Left lung (tissue), 4 donors: ENCODE measurements at regions not wholly inside any gene's neighbourhood (a gene's known extent, or its start where the extent isn't known, plus 50 kb on each side); places are given as distances from the start of the nearest gene placed in this dataset.
"Not testable (repeated sequence)": the region's sequence is repeated elsewhere in the genome, so short reads cannot be mapped to it uniquely, and the experiment has no call there.

Source experiments
- ATAC-seq: fragments of 200-7000 bp; cut with Tn5 transposase; one replicate; pipeline ENCODE4 v1.9.1; 2020; ENCODE audit warnings: moderate library complexity
- DNase-seq, 4 donors: peaks; one replicate each; pipeline ENCODE4 v3.0.0-alpha.2; 2013 to 2020
- H3K27ac ChIP-seq, 2 donors: fragments of 200-600 bp; sonication (generic) in 1 of 2; one replicate each; pipeline versions ENCODE4 v1.5.0 to v1.8.0; 2020 to 2021
- H3K27me3 ChIP-seq, 2 donors: fragments of 200-600 bp; sonication (generic) in 1 of 2; one replicate each; pipeline versions ENCODE4 v1.5.0 to v1.8.0; 2020 to 2021
- H3K36me3 ChIP-seq, 2 donors: fragments of 200-600 bp; sonication (generic) in 1 of 2; one replicate each; pipeline versions ENCODE4 v1.5.0 to v1.8.0; 2020 to 2021
- H3K4me1 ChIP-seq, 2 donors: fragments of 200-600 bp; one replicate each; pipeline ENCODE4 v1.8.0; 2021
- H3K4me3 ChIP-seq, 2 donors: fragments of 200-600 bp; sonication (generic) in 1 of 2; one replicate each; pipeline versions ENCODE4 v1.5.0 to v1.8.0; 2020 to 2021; ENCODE audit warnings: mild to moderate bottlenecking in 1 of 2
- H3K9me3 ChIP-seq, 2 donors: fragments of 200-600 bp; sonication (generic) in 1 of 2; one replicate each; pipeline versions ENCODE4 v1.5.0 to v1.8.0; 2020 to 2021
- intact Hi-C, 2 donors: fragments of 100-400 bp; cut with DNase I; formaldehyde crosslinking; loops; one replicate each; pipeline versions ENCODE4 v1.11.2 to v1.14.2; 2022
- TF ChIP-seq, protein P1 (sequence below), 2 donors: fragments of 200-600 bp; sonication (generic) in 1 of 2; IDR thresholded peaks; one replicate each; pipeline versions ENCODE4 v1.5.0 to v1.8.0; 2021; ENCODE audit warnings: antibody characterized with exemption in 2 of 2
- donor health status: DM: no; HTN: yes; CAD: no.
- donor health status: DM: no; HTN: no; CAD: no.

DNA sequence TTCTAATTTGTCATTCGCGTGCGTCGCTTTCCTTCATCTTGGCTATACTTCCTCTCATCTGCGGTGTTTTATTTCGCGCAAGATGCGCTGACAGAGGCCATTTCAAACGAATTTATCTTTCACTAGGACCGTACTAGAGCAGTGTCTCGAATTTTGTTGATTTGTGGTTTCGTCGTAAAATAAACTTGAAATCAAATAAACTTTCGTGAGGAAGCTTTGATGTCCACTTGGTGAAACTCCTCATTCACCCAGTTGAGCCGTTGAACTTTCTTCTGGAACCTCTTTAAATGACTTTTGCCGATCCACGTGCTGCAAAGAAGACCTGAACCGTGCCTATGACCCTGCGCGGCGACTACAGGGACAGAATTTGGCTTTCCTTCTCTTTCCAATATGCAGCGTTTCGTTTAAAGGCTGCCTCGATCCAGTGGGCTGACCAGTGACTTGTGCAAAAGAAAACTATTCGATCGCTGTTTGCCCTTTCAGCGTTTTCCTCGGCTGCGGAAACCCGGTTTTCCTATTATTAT is 163.9 kb upstream of the PPP1R3A start:
- Histone ChIP-seq H3K36me3 (no peaks in the 10 kb centered on the region), H3K9me3 (no peaks in the 10 kb centered on the region), H3K27me3 (peaks cover 25 to 99% of the 10 kb centered on the region in 2 donors), H3K4me1 (peaks cover 0 to 35% of the 10 kb centered on the region in 2 donors), H3K4me3 (peak overlapping the region; percentile 14 to 24), H3K27ac (no peak overlapping the region)
- no peak for ATAC-seq
- DNase-seq = peak in 2 of 4 donors; percentile 44
- TF ChIP-seq, protein P1, sequence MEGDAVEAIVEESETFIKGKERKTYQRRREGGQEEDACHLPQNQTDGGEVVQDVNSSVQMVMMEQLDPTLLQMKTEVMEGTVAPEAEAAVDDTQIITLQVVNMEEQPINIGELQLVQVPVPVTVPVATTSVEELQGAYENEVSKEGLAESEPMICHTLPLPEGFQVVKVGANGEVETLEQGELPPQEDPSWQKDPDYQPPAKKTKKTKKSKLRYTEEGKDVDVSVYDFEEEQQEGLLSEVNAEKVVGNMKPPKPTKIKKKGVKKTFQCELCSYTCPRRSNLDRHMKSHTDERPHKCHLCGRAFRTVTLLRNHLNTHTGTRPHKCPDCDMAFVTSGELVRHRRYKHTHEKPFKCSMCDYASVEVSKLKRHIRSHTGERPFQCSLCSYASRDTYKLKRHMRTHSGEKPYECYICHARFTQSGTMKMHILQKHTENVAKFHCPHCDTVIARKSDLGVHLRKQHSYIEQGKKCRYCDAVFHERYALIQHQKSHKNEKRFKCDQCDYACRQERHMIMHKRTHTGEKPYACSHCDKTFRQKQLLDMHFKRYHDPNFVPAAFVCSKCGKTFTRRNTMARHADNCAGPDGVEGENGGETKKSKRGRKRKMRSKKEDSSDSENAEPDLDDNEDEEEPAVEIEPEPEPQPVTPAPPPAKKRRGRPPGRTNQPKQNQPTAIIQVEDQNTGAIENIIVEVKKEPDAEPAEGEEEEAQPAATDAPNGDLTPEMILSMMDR (IDR thresholded peaks at IDR 0.05) = no peak
- intact Hi-C loops = no loop called here

DNA sequence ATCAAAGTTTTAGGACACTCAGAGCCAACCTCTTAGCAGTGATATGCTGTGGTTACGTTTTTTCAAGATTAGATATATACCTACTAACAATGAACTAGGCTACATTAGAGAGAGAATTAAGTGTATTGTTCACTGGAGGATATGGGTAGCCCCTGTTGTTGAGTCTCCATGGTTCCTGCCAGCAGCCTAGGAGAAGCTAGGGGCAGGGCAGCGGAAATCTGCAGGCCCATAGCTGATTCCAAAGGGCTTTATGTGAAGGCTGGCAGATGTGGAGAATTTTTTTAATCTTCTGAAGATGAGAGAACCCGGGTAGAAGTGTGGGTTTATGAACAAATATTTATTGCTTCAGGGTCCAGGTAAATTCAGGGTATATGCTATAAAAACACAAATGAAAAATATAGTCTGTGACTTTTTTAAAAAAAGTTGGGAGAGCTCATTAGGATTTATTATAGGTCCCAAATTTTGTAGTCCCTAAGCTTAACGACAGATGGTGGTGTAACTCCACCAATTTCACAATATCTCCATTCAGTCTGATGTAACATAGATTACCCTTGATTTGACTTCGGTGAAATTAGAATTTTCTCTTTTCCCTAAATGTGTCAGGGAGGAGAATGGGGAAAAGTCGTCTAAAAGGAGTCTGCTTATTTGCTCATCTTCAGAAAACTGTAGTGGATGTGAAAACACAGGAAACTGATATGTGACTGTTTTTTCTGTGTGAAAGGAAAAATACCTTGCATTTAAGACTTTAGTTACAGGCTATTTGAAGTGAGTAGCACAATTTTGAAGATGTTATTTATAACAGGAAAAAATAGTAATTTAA is 163.0 kb upstream of the PPP1R3A start:
- Histone ChIP-seq H3K4me3 (no peak overlapping the region), H3K4me1 (peaks cover 0 to 30% of the 10 kb centered on the region in 2 donors), H3K9me3 (no peaks in the 10 kb centered on the region), H3K36me3 (no peaks in the 10 kb centered on the region), H3K27me3 (peaks cover 25 to 90% of the 10 kb centered on the region in 2 donors), H3K27ac (no peak overlapping the region)
- ATAC-seq (peak; percentile 14), DNase-seq (peak in 2 of 4 donors; percentile 66 to 84)
- TF ChIP-seq, protein P1 (IDR thresholded peaks at IDR 0.05) = peak in 1 of 2 donors; percentile 46
- intact Hi-C loops = no loop called here

DNA sequence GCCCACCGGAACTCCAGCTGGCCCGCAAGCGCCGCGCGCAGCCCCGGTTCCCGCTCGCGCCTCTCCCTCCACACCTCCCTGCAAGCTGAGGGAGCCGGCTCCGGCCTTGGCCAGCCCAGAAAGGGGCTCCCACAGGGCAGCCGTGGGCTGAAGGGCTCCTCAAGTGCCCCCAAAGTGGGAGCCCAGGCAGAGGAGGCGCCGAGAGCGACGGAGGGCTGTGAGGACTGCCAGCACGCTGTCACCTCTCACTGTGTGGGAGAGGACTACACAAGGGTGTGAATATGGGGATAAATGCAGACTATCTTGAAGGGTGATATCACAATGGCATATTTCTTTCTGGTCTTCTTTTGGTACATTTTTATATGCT is 158.3 kb upstream of the PPP1R3A start:
- H3K9me3 ChIP-seq, DNase-seq, H3K4me1 ChIP-seq, H3K27ac ChIP-seq, H3K4me3 ChIP-seq, ATAC-seq, intact Hi-C loops, H3K36me3 ChIP-seq: not testable (repeated sequence)
- H3K27me3 ChIP-seq = peaks cover 3 to 50% of the 10 kb centered on the region in 2 donors

DNA sequence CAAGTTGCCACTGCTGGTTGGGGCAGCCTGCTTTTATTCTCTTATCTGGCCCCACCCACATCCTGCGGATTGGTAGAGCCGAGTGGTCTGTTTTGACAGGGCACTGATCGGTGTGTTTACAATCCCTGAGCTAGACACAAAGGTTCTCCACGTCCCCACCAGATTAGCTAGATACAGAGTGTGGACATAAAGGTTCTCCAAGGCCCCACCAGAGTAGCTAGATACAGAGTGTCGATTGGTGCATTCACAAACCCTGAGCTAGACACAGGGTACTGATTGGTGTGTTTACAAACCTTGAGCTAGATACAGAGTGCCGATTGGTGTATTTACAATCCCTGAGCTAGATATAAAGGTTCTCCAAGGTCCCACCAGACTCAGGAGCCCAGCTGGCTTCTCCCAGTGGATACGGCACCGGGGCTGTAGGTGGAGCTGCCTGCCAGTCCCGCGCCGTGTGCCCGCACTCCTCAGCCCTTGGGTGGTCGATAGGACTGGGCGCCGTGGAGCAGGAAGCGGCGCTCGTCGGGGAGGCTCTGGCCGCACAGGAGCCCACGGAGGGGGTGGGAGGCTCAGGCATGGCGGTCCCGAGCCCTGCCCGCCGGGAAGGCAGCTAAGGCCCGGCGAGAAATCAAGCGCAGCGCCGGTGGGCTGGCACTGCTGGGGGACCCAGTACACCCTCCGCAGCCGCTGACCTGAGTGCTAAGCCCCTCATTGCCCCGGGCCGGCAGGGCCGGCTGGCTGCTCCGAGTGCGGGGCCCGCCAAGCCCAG is 157.8 kb upstream of the PPP1R3A start:
- peak in 1 of 4 donors; percentile 52 for DNase-seq
- peaks cover 0 to 44% of the 10 kb centered on the region in 2 donors for H3K27me3 ChIP-seq
- intact Hi-C loops, H3K9me3 ChIP-seq, H3K36me3 ChIP-seq, ATAC-seq, H3K4me1 ChIP-seq, H3K27ac ChIP-seq, H3K4me3 ChIP-seq: not testable (repeated sequence)

DNA sequence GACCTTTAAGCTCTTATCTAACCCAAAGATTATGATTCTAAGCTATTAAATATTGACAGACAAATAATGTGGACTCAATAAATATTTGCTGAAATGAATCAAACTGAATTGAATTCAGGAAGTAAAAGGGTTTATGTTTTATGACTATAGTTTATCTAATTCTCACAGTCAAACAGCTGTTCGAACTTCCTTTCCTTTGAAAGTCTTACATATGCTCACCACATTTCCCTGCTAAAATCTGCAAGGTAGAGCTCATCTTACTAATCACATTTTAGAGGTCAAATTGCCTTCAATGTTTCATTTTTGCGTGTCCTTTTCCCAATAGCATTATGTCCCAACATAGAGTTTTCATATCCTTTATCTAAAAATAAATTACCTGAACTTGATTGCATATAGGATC is 154.9 kb upstream of the PPP1R3A start:
- Histone ChIP-seq H3K4me1 (no peaks in the 10 kb centered on the region), H3K27me3 (peaks cover 0 to 16% of the 10 kb centered on the region in 2 donors), H3K27ac (no peak overlapping the region), H3K4me3 (no peak overlapping the region), H3K36me3 (no peaks in the 10 kb centered on the region), H3K9me3 (no peaks in the 10 kb centered on the region)
- DNase-seq (no peak), ATAC-seq (no peak)
- intact Hi-C loops = no loop called here
- TF ChIP-seq, protein P1 (IDR thresholded peaks at IDR 0.05) = no peak

DNA sequence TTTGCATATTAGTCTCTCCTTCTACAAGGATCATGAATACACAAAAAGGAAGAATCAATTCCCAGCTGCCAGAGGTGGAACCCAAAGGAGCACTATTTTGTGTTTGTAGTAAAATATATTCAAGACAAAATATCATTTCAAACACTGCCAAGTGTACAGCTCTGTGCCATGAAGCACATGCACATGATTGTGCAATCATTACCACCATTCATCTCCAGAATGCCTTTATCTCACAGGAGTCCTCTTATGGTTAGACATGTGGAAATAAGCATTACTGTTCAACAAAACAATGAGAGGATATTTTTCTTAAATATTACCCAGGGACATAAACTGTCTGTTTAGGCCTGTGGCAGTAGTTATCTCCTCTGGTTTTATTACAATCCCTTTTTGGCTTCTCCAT is 151.4 kb upstream of the PPP1R3A start:
- H3K36me3 ChIP-seq = no peaks in the 10 kb centered on the region
- H3K27me3 ChIP-seq = peaks cover 0 to 7% of the 10 kb centered on the region in 2 donors
- TF ChIP-seq, protein P1 (IDR thresholded peaks at IDR 0.05) = no peak
- no peaks in the 10 kb centered on the region for H3K4me1 ChIP-seq
- H3K27ac ChIP-seq = no peak overlapping the region
- no peak overlapping the region for H3K4me3 ChIP-seq
- intact Hi-C loops = no loop called here
- H3K9me3 ChIP-seq = no peaks in the 10 kb centered on the region
- DNase-seq (no peak), ATAC-seq (no peak)
